ENCODE measurements at regions not wholly inside any gene's neighbourhood (a gene's known extent, or its start where the extent isn't known, plus 50 kb on each side); places are given as distances from the start of the nearest gene placed in this dataset.

GRCh38 chr2:19244460-19245363, 113.7 kb downstream of the OSR1 start:
- Histone ChIP-seq H3K36me3 (ENCODE audit: insufficient read depth, low read length) (no peaks in the 10 kb centered on the region), H3K27ac (ENCODE audit: low read depth in 1 of 2, low read length in 2 of 2) (no peak overlapping the region), H3K27me3 (ENCODE audit: control insufficient read depth in 1 of 2, insufficient read depth in 2 of 2, low read length in 2 of 2) (no peaks in the 10 kb centered on the region), H3K4me3 (ENCODE audit: low read length) (no peak overlapping the region), H3K9me3 (ENCODE audit: control insufficient read depth in 1 of 2, insufficient read depth in 1 of 2, low read length in 2 of 2) (peaks cover 0 to 4% of the 10 kb centered on the region in 2 experiments), H3K4me1 (ENCODE audit: insufficient read depth, low read length) (no peaks in the 10 kb centered on the region)
- no peaks in the 10 kb centered on the region for H3K9me3 Mint-ChIP-seq
- intact Hi-C loops (cut with DNase I, micrococcal nuclease): no loop called here
- no peak for TF ChIP-seq CTCF (IDR thresholded peaks at IDR 0.05)
- ChIA-PET CTCF (no interaction called here), POLR2A (interaction anchor here (1.0 kb wide), 1 partner anchor 9 kb away, joined by 3 read pairs; no protein-coding TSS in a partner anchor)
- DNase-seq: no peak
- H3K4me3 Mint-ChIP-seq: no peak overlapping the region
- no peak for ATAC-seq (ENCODE audit: poor library complexity)
- no peak overlapping the region for H3K27ac Mint-ChIP-seq
- H3K36me3 Mint-ChIP-seq (ENCODE audit: low read depth): no peaks in the 10 kb centered on the region
- H3K27me3 Mint-ChIP-seq: no peaks in the 10 kb centered on the region
- H3K4me1 Mint-ChIP-seq (ENCODE audit: low read depth): no peaks in the 10 kb centered on the region

GRCh38 chr2:19238440-19239060, 119.9 kb downstream of the OSR1 start:
- Histone ChIP-seq H3K36me3 (ENCODE audit: insufficient read depth, low read length) (no peaks in the 10 kb centered on the region), H3K27me3 (ENCODE audit: control insufficient read depth in 1 of 2, insufficient read depth in 2 of 2, low read length in 2 of 2) (no peaks in the 10 kb centered on the region), H3K4me3 (ENCODE audit: low read length) (no peak overlapping the region), H3K27ac (ENCODE audit: low read depth in 1 of 2, low read length in 2 of 2) (no peak overlapping the region), H3K4me1 (ENCODE audit: insufficient read depth, low read length) (no peaks in the 10 kb centered on the region), H3K9me3 (ENCODE audit: control insufficient read depth in 1 of 2, insufficient read depth in 1 of 2, low read length in 2 of 2) (peaks cover 0 to 4% of the 10 kb centered on the region in 2 experiments)
- Mint-ChIP-seq H3K4me1 (ENCODE audit: low read depth) (no peaks in the 10 kb centered on the region), H3K4me3 (no peak overlapping the region), H3K27ac (no peak overlapping the region), H3K36me3 (ENCODE audit: low read depth) (no peaks in the 10 kb centered on the region), H3K9me3 (no peaks in the 10 kb centered on the region), H3K27me3 (no peaks in the 10 kb centered on the region)
- ChIA-PET CTCF (no interaction called here), POLR2A (no interaction called here)
- intact Hi-C loops (cut with DNase I, micrococcal nuclease): no loop called here
- TF ChIP-seq CTCF (IDR thresholded peaks at IDR 0.05): no peak
- no peak for ATAC-seq (ENCODE audit: poor library complexity)
- DNase-seq: no peak

- no peaks in the 10 kb centered on the region for H3K9me3 ChIP-seq (ENCODE audit: control insufficient read depth in 1 of 2, insufficient read depth in 1 of 2, low read length in 2 of 2)
- H3K4me1 Mint-ChIP-seq (ENCODE audit: low read depth): no peaks in the 10 kb centered on the region
- no peaks in the 10 kb centered on the region for H3K4me1 ChIP-seq (ENCODE audit: insufficient read depth, low read length)
- H3K27me3 Mint-ChIP-seq: no peaks in the 10 kb centered on the region
- no peaks in the 10 kb centered on the region for H3K36me3 ChIP-seq (ENCODE audit: insufficient read depth, low read length)
- no peak overlapping the region for H3K4me3 Mint-ChIP-seq
- no peak overlapping the region for H3K4me3 ChIP-seq (ENCODE audit: low read length)
- H3K9me3 Mint-ChIP-seq: no peaks in the 10 kb centered on the region
- no peak for DNase-seq
- ChIA-PET POLR2A (no interaction called here), CTCF (no interaction called here)
- H3K27ac Mint-ChIP-seq: no peak overlapping the region
- TF ChIP-seq CTCF (IDR thresholded peaks at IDR 0.05): no peak
- ATAC-seq (ENCODE audit: poor library complexity): no peak
- H3K27me3 ChIP-seq (ENCODE audit: control insufficient read depth in 1 of 2, insufficient read depth in 2 of 2, low read length in 2 of 2): no peaks in the 10 kb centered on the region
- no peaks in the 10 kb centered on the region for H3K36me3 Mint-ChIP-seq (ENCODE audit: low read depth)
- H3K27ac ChIP-seq (ENCODE audit: low read depth in 1 of 2, low read length in 2 of 2): no peak overlapping the region
- intact Hi-C loops (cut with DNase I, micrococcal nuclease): no loop called here
Observed at GRCh38 chr2:19235308-19235707, 123.1 kb downstream of the OSR1 start.
